ENCODE measurements at regions not wholly inside any gene's neighbourhood (a gene's known extent, or its start where the extent isn't known, plus 50 kb on each side); places are given as distances from the start of the nearest gene placed in this dataset.
"Not testable (repeated sequence)": the region's sequence is repeated elsewhere in the genome, so short reads cannot be mapped to it uniquely, and the experiment has no call there.

DNA sequence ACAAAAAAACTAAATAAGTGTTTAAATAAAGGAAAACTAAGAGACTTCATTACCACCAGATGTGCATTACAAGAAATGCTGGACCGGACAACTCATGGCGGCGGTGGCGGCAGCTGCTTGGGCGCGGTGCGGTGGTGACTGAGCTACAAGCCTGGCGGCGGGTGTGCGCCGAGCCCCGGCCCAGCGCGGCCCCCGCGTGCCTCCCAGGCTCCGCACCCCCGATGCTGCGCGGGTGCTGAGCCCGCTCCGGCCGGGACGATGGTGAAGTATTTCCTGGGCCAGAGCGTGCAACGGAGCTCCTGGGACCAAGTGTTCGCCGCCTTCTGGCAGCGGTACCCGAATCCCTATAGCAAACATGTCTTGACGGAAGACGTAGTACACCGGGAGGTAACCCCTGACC lies 52.2 kb upstream of the RCOR3 start:
- DNase-seq (ENCODE audit: low spot score), result no peak

- DNase-seq (ENCODE audit: low spot score), result no peak
Measured at GRCh38 chr1:211200311-211200710, 58.9 kb upstream of the RCOR3 start.

DNA sequence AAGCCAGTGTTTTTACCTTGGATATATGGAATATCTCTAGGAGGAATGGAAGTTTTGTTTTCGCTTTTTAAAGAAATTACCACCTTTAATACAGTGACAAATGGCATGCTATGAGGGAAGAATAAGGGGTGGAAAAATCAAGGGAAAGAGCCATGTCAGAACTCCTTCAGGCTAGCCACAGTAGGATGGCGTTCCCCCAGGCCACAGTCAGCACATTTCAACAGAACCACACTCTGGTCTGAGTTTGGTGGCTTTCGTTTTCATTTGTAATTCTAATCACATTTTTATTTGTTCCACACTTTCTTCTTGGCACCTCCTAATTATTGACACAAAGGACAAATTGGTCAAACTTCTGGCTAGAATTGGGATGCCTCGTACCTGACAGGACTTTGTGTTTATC lies 60.3 kb upstream of the RCOR3 start:
- DNase-seq (ENCODE audit: low spot score), result peak; percentile 16

GRCh38 chr1:211198111-211198510 lies 61.1 kb upstream of the RCOR3 start:
- no peak for DNase-seq (ENCODE audit: low spot score)

- DNase-seq (ENCODE audit: low spot score), result no peak
Measured at GRCh38 chr1:211196880-211197279, 62.3 kb upstream of the RCOR3 start.

DNA sequence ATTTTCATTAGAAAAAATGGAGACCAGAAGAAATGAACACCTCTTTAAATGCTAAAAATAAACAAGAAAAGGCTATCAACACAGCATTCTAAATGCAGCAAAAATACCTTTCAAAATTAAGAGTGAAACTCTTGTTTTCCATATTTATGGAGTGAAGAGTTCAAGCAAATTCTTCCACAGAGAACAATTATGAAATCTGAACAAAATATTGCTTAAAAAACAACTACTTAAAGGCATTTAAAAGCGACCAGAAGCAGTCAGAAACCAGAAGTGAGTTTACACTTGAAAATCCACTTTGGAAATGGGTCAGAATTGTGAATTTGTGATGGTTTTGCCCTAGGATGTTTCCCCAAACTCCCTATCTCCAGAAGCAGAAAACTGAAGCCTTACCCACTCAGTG lies 60.9 kb upstream of the KCNH1 start:
- no peak for DNase-seq (ENCODE audit: low spot score)

DNA sequence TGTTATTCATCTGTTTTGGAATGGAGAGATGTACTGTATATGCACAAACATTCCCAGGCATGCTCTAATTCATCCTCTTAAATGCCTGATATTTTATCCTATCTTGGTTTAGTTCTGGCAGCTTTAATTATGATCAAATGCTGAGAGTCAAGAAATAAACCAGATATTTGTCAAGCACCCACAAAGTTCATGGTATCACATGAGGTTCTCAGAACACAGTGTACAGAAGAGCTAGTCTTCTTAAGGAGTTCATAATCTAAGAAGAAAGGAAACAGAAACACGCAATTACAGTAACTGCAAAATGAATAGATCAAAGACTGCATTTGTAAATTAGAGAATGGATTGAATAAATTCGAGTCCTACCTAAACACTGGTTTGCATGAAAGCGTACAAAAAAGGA lies 58.3 kb upstream of the KCNH1 start:
- no peak for DNase-seq (ENCODE audit: low spot score)

DNA sequence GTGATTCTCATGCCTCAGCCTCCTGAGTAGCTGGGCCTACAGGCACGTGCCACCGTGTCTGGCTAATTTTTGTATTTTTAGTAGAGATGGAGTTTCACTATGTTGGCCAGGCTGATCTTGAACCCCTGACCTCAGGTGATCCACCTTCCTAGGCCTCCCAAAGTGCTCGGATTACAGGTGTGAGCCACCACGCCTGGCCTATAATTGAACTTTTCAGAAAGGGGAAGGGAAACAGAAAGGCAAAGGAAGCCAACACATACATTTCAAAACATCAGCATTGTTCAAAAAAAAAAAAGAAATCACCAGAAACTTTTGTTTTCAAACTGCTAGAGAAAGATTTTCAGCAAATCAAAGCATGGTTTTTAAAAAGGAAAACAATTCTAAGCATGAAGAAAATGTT lies 54.8 kb upstream of the KCNH1 start:
- DNase-seq (ENCODE audit: low spot score), result not testable (repeated sequence)

GRCh38 chr1:211183747-211184313 lies 49.9 kb upstream of the KCNH1 start:
- no peak for DNase-seq (ENCODE audit: low spot score)
